HEK293T (cell line): ENCODE measurements at regions not wholly inside any gene's neighbourhood (a gene's known extent, or its start where the extent isn't known, plus 50 kb on each side); places are given as distances from the start of the nearest gene placed in this dataset.

Experiments
- CTCF ChIA-PET: fragments of 350-600 bp; formaldehyde crosslinking; extraction: SDS; loops from one replicate; lab custom pipeline; 2021; ENCODE audit warnings: antibody characterized with exemption, inconsistent platforms; lab: Yijun Ruan, JAX
- POLR2A ChIA-PET: fragments of 350-600 bp; formaldehyde crosslinking; extraction: SDS; loops from one replicate; lab custom pipeline; 2020; ENCODE audit warnings: antibody characterized with exemption, inconsistent platforms; lab: Yijun Ruan, JAX
- DNase-seq: peaks from one replicate; pipeline ENCODE4 v3.0.0; 2012; ENCODE audit warnings: mixed read lengths; ENCODE audit errors: extremely low spot score
- ARNT ChIP-seq: fragments of 450-650 bp; IDR thresholded peaks from 2 replicates; pipeline ENCODE4 v1.6.1; 2017; ENCODE audit warnings: mild to moderate bottlenecking
- BHLHE40 ChIP-seq: fragments of 450-650 bp; IDR thresholded peaks from 2 replicates; pipeline ENCODE4 v1.6.1; 2016; ENCODE audit warnings: mild to moderate bottlenecking, moderate library complexity, borderline replicate concordance
- CTBP1 ChIP-seq: fragments of 450-650 bp; IDR thresholded peaks from 2 replicates; pipeline ENCODE4 v1.6.1; 2016; ENCODE audit warnings: borderline replicate concordance
- ELF4 ChIP-seq: fragments of 450-650 bp; IDR thresholded peaks from 2 replicates; pipeline ENCODE4 v1.6.1; 2017; ENCODE audit warnings: antibody characterized with exemption
- FOXA1 ChIP-seq: fragments of 450-650 bp; IDR thresholded peaks from 2 replicates; pipeline ENCODE4 v1.6.1; 2016; ENCODE audit warnings: mild to moderate bottlenecking
- FOXK2 ChIP-seq: fragments of 450-650 bp; IDR thresholded peaks from 2 replicates; pipeline ENCODE4 v1.6.1; 2016; ENCODE audit warnings: mild to moderate bottlenecking
- FOXM1 ChIP-seq: fragments of 450-650 bp; IDR thresholded peaks from 2 replicates; pipeline ENCODE4 v1.6.1; 2017; ENCODE audit warnings: mild to moderate bottlenecking, borderline replicate concordance
- HDGF ChIP-seq: fragments of 450-650 bp; IDR thresholded peaks from 2 replicates; pipeline ENCODE4 v1.6.1; 2017; ENCODE audit warnings: antibody characterized with exemption, borderline replicate concordance
- L3MBTL2 ChIP-seq: fragments of 450-650 bp; conservative IDR thresholded peaks from 2 replicates; pipeline ENCODE4 v1.6.1; 2016; ENCODE audit warnings: mild to moderate bottlenecking
- LEF1 ChIP-seq: fragments of 450-650 bp; IDR thresholded peaks from 2 replicates; pipeline ENCODE4 v1.6.1; 2017; ENCODE audit warnings: mild to moderate bottlenecking, borderline replicate concordance
- NFRKB ChIP-seq: fragments of 450-650 bp; IDR thresholded peaks from 2 replicates; pipeline ENCODE4 v1.6.1; 2016; ENCODE audit warnings: mild to moderate bottlenecking, moderate library complexity
- SP1 ChIP-seq: fragments of 450-650 bp; IDR thresholded peaks from 2 replicates; pipeline ENCODE4 v1.6.1; 2017
- SUZ12 ChIP-seq: fragments of 450-650 bp; IDR thresholded peaks from 2 replicates; pipeline ENCODE4 v1.6.1; 2016; ENCODE audit warnings: mild to moderate bottlenecking
- TARDBP ChIP-seq: fragments of 450-650 bp; IDR thresholded peaks from 2 replicates; pipeline ENCODE4 v1.6.1; 2016
- ZNF384 ChIP-seq: fragments of 450-650 bp; IDR thresholded peaks from 2 replicates; pipeline ENCODE4 v1.6.1; 2016
- TF ChIP-seq, protein P1 (sequence below): fragments of 450-650 bp; IDR thresholded peaks from 2 replicates; pipeline ENCODE4 v1.6.1; 2016

GRCh38 chr10:81546243-81546642 lies 328.8 kb upstream of the NRG3 start:
- DNase-seq: no peak
- ChIA-PET CTCF (no interaction called here), POLR2A (no interaction called here)
- TF ChIP-seq HDGF (no peak), FOXM1 (no peak), ARNT (no peak), L3MBTL2 (no peak), ZNF384 (no peak), LEF1 (no peak), CTBP1 (no peak), FOXK2 (no peak), FOXA1 (no peak), TARDBP (no peak), SP1 (no peak), ELF4 (no peak), SUZ12 (no peak)
- TF ChIP-seq, protein P1, sequence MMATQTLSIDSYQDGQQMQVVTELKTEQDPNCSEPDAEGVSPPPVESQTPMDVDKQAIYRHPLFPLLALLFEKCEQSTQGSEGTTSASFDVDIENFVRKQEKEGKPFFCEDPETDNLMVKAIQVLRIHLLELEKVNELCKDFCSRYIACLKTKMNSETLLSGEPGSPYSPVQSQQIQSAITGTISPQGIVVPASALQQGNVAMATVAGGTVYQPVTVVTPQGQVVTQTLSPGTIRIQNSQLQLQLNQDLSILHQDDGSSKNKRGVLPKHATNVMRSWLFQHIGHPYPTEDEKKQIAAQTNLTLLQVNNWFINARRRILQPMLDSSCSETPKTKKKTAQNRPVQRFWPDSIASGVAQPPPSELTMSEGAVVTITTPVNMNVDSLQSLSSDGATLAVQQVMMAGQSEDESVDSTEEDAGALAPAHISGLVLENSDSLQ: no peak

- ChIA-PET CTCF (no interaction called here), POLR2A (no interaction called here)
- no peak for TF ChIP-seq SP1
- no peak for TF ChIP-seq SUZ12
- TF ChIP-seq HDGF: no peak
- no peak for TF ChIP-seq CTBP1
- TF ChIP-seq L3MBTL2: no peak
- TF ChIP-seq, protein P1: no peak
- no peak for TF ChIP-seq BHLHE40
- TF ChIP-seq FOXA1: no peak
- no peak for TF ChIP-seq NFRKB
- no peak for TF ChIP-seq ELF4
- TF ChIP-seq ZNF384: no peak
- TF ChIP-seq FOXK2: no peak
- no peak for TF ChIP-seq TARDBP
- no peak for TF ChIP-seq ARNT
- no peak for TF ChIP-seq LEF1
- no peak for TF ChIP-seq FOXM1
- no peak for DNase-seq
Measured at GRCh38 chr10:81548160-81548559, 326.8 kb upstream of the NRG3 start.

DNA sequence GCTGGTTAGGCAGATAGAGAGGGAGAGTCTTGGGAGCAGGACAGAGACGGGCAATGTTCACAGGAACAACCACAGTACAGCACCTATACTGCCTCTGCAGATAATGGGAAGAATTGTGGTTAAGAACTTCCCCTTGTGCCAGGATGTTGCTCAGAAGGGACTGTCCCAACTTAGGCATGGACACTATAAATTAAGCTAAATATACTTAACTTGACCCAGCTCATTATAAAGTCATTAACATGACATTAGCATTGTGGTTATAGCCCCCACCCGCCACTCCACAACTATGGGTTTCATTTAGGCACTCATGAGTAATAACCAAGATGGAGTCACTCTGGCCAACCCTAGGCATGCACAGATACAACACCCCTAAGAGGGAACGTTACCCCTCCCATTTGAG lies 310.9 kb upstream of the NRG3 start:
- CTCF ChIA-PET: no interaction called here
- POLR2A ChIA-PET: no interaction called here
- TF ChIP-seq BHLHE40 (no peak), SP1 (no peak), SUZ12 (no peak)
- no peak for DNase-seq

GRCh38 chr10:81569488-81569887 lies 305.5 kb upstream of the NRG3 start:
- ChIA-PET CTCF (no interaction called here), POLR2A (no interaction called here)
- TF ChIP-seq FOXA1 (no peak), FOXK2 (no peak), SUZ12 (no peak), NFRKB (no peak), L3MBTL2 (no peak), BHLHE40 (no peak), ZNF384 (no peak), CTBP1 (no peak), SP1 (no peak), LEF1 (no peak)

GRCh38 chr10:81570349-81570748 lies 304.6 kb upstream of the NRG3 start:
- POLR2A ChIA-PET: no interaction called here
- DNase-seq: no peak
- CTCF ChIA-PET: interaction anchor here (0.5 kb wide), 1 partner anchor 11 kb away, joined by 3 read pairs; no protein-coding TSS in a partner anchor

More at GRCh38 chr10:81569488-81569887, 305.5 kb upstream of the NRG3 start:
- no peak for DNase-seq

GRCh38 chr10:81570878-81571794 lies 303.9 kb upstream of the NRG3 start:
- CTCF ChIA-PET: interaction anchor here (0.5 kb wide), 1 partner anchor 10 kb away, joined by 3 read pairs; no protein-coding TSS in a partner anchor
- POLR2A ChIA-PET: no interaction called here
- TF ChIP-seq CTBP1 (no peak), LEF1 (no peak), L3MBTL2 (no peak), BHLHE40 (no peak), ZNF384 (no peak)

More at GRCh38 chr10:81570349-81570748, 304.6 kb upstream of the NRG3 start:
- no peak for TF ChIP-seq CTBP1
- TF ChIP-seq TARDBP: no peak
- TF ChIP-seq SUZ12: no peak
- no peak for TF ChIP-seq LEF1
- no peak for TF ChIP-seq SP1
- no peak for TF ChIP-seq L3MBTL2
- no peak for TF ChIP-seq FOXK2
- TF ChIP-seq NFRKB: no peak
- no peak for TF ChIP-seq ELF4

DNA sequence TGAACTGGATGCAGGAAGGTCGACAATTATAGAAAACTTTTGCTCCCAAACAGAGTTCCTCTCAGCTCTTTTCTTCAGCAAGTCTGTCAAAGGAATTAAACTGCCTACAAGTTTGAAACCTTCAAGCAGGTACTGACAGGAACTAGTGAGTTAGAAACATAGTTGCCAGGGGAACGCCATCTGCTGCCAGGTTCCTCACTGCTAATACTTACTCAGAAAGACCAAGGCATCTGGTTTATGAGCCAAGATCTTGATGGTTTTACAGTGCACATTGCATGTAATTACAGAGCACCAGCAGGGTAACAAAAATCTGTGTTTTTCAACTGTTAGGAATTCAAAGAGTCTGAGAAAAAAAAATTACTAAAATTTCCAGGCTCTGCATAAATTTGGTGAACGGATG lies 300.0 kb upstream of the NRG3 start:
- ChIA-PET CTCF (no interaction called here), POLR2A (no interaction called here)
- no peak for DNase-seq
- TF ChIP-seq L3MBTL2: no peak
- TF ChIP-seq SUZ12: no peak
- TF ChIP-seq SP1: no peak
- TF ChIP-seq LEF1: no peak
- TF ChIP-seq FOXM1: no peak
- TF ChIP-seq CTBP1: no peak
- TF ChIP-seq ELF4: no peak
- TF ChIP-seq HDGF: no peak
- no peak for TF ChIP-seq TARDBP
- TF ChIP-seq NFRKB: no peak
- TF ChIP-seq, protein P1: no peak
- TF ChIP-seq ARNT: no peak
- no peak for TF ChIP-seq FOXA1
- no peak for TF ChIP-seq ZNF384
- TF ChIP-seq BHLHE40: no peak
- no peak for TF ChIP-seq FOXK2

More at GRCh38 chr10:81570878-81571794, 303.9 kb upstream of the NRG3 start:
- no peak for DNase-seq
